HepG2 (cell line): ENCODE measurements at regions not wholly inside any gene's neighbourhood (a gene's known extent, or its start where the extent isn't known, plus 50 kb on each side); places are given as distances from the start of the nearest gene placed in this dataset.

ENCODE experiments used
- MAFK ChIP-seq, 2 experiments: IDR thresholded peaks in 1 of 2; conservative IDR thresholded peaks in 1 of 2; 2 replicates each; pipeline ENCODE4 v1.6.1; 2011; ENCODE audit warnings: improper control_type of control experiment in 2 of 2, low read length in 2 of 2
- POLR2AphosphoS2 ChIP-seq: IDR thresholded peaks from 2 replicates; pipeline ENCODE4 v1.6.1; 2011; ENCODE audit warnings: low read depth, low read length, improper control_type of control experiment
- RAD21 ChIP-seq: fragments of 450-650 bp; formaldehyde crosslinking; IDR thresholded peaks from 2 replicates; pipeline ENCODE4 v1.5.0; 2020; ENCODE audit warnings: mild to moderate bottlenecking
- YY1 ChIP-seq: IDR thresholded peaks from 2 replicates; pipeline ENCODE4 v1.6.1; 2011; ENCODE audit warnings: low read length, low read depth, moderate library complexity, mild to moderate bottlenecking; ENCODE audit not compliant: insufficient read depth, insufficient replicate concordance
- TF ChIP-seq, protein P1 (sequence below): sonication (generic); formaldehyde crosslinking; IDR thresholded peaks from 2 replicates; pipeline ENCODE4 v1.8.1; 2023; ENCODE audit warnings: mild to moderate bottlenecking, missing genetic modification reagents
- TF ChIP-seq, protein P2 (sequence below): sonication (generic); formaldehyde crosslinking; IDR thresholded peaks from 2 replicates; pipeline ENCODE4 v1.5.1; 2020; ENCODE audit warnings: mild to moderate bottlenecking, missing genetic modification reagents, moderate library complexity
- TF ChIP-seq, protein P3 (sequence below): sonication (generic); formaldehyde crosslinking; IDR thresholded peaks from 2 replicates; pipeline ENCODE4 v1.5.0; 2020; ENCODE audit warnings: mild to moderate bottlenecking, missing genetic modification reagents
- TF ChIP-seq, protein P4 (sequence below): sonication (generic); formaldehyde crosslinking; IDR thresholded peaks from 2 replicates; pipeline ENCODE4 v1.8.1; 2023; ENCODE audit warnings: mild to moderate bottlenecking, missing genetic modification reagents

GRCh38 chr2:2942906-2943305, 434.7 kb downstream of the EIPR1 start:
- TF ChIP-seq, protein P1, sequence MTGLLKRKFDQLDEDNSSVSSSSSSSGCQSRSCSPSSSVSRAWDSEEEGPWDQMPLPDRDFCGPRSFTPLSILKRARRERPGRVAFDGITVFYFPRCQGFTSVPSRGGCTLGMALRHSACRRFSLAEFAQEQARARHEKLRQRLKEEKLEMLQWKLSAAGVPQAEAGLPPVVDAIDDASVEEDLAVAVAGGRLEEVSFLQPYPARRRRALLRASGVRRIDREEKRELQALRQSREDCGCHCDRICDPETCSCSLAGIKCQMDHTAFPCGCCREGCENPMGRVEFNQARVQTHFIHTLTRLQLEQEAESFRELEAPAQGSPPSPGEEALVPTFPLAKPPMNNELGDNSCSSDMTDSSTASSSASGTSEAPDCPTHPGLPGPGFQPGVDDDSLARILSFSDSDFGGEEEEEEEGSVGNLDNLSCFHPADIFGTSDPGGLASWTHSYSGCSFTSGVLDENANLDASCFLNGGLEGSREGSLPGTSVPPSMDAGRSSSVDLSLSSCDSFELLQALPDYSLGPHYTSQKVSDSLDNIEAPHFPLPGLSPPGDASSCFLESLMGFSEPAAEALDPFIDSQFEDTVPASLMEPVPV = no peak
- TF ChIP-seq MAFK (conservative IDR thresholded peaks at IDR 0.05 in 1 of 2, IDR thresholded peaks at IDR 0.05 in 1 of 2; ENCODE audit: low read length in 2 of 2) (no peak), RAD21 (CRISPR knock-in tag) (no peak), POLR2AphosphoS2 (no peak), YY1 (no peak)
- TF ChIP-seq, protein P2, sequence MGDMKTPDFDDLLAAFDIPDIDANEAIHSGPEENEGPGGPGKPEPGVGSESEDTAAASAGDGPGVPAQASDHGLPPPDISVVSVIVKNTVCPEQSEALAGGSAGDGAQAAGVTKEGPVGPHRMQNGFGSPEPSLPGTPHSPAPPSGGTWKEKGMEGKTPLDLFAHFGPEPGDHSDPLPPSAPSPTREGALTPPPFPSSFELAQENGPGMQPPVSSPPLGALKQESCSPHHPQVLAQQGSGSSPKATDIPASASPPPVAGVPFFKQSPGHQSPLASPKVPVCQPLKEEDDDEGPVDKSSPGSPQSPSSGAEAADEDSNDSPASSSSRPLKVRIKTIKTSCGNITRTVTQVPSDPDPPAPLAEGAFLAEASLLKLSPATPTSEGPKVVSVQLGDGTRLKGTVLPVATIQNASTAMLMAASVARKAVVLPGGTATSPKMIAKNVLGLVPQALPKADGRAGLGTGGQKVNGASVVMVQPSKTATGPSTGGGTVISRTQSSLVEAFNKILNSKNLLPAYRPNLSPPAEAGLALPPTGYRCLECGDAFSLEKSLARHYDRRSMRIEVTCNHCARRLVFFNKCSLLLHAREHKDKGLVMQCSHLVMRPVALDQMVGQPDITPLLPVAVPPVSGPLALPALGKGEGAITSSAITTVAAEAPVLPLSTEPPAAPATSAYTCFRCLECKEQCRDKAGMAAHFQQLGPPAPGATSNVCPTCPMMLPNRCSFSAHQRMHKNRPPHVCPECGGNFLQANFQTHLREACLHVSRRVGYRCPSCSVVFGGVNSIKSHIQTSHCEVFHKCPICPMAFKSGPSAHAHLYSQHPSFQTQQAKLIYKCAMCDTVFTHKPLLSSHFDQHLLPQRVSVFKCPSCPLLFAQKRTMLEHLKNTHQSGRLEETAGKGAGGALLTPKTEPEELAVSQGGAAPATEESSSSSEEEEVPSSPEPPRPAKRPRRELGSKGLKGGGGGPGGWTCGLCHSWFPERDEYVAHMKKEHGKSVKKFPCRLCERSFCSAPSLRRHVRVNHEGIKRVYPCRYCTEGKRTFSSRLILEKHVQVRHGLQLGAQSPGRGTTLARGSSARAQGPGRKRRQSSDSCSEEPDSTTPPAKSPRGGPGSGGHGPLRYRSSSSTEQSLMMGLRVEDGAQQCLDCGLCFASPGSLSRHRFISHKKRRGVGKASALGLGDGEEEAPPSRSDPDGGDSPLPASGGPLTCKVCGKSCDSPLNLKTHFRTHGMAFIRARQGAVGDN (CRISPR knock-in tag) = no peak
- TF ChIP-seq, protein P3, sequence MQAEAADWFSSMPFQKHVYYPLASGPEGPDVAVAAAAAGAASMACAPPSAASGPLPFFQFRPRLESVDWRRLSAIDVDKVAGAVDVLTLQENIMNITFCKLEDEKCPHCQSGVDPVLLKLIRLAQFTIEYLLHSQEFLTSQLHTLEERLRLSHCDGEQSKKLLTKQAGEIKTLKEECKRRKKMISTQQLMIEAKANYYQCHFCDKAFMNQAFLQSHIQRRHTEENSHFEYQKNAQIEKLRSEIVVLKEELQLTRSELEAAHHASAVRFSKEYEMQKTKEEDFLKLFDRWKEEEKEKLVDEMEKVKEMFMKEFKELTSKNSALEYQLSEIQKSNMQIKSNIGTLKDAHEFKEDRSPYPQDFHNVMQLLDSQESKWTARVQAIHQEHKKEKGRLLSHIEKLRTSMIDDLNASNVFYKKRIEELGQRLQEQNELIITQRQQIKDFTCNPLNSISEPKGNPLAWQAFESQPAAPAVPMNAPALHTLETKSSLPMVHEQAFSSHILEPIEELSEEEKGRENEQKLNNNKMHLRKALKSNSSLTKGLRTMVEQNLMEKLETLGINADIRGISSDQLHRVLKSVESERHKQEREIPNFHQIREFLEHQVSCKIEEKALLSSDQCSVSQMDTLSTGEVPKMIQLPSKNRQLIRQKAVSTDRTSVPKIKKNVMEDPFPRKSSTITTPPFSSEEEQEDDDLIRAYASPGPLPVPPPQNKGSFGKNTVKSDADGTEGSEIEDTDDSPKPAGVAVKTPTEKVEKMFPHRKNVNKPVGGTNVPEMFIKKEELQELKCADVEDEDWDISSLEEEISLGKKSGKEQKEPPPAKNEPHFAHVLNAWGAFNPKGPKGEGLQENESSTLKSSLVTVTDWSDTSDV (CRISPR knock-in tag) = no peak
- TF ChIP-seq, protein P4, sequence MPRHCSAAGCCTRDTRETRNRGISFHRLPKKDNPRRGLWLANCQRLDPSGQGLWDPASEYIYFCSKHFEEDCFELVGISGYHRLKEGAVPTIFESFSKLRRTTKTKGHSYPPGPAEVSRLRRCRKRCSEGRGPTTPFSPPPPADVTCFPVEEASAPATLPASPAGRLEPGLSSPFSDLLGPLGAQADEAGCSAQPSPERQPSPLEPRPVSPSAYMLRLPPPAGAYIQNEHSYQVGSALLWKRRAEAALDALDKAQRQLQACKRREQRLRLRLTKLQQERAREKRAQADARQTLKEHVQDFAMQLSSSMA = no peak
